Type B pancreatic cell (in vitro differentiated cells): ENCODE measurements at regions not wholly inside any gene's neighbourhood (a gene's known extent, or its start where the extent isn't known, plus 50 kb on each side); places are given as distances from the start of the nearest gene placed in this dataset.
"Not testable (repeated sequence)": the region's sequence is repeated elsewhere in the genome, so short reads cannot be mapped to it uniquely, and the experiment has no call there.

Experiments used
- DNase-seq: peaks from one replicate; pipeline ENCODE4 v3.0.0; 2021; ENCODE audit warnings: mixed read lengths; ENCODE audit not compliant: unreplicated experiment; ENCODE audit errors: extremely low spot score
- H3K27ac Mint-ChIP-seq: 2 replicates; pipeline ENCODE4 v1.8.0; 2021; ENCODE audit warnings: mild to moderate bottlenecking, mixed read lengths
- H3K27me3 Mint-ChIP-seq: 2 replicates; pipeline ENCODE4 v1.8.0; 2021; ENCODE audit warnings: mixed read lengths
- H3K36me3 Mint-ChIP-seq: 2 replicates; pipeline ENCODE4 v1.8.0; 2021; ENCODE audit warnings: mixed read lengths
- H3K4me1 Mint-ChIP-seq: one replicate; pipeline ENCODE4 v1.8.0; 2021; ENCODE audit warnings: mixed read lengths; ENCODE audit not compliant: unreplicated experiment
- H3K4me3 Mint-ChIP-seq: 2 replicates; pipeline ENCODE4 v1.8.0; 2021; ENCODE audit warnings: mild to moderate bottlenecking, mixed read lengths
- H3K9me3 Mint-ChIP-seq: 2 replicates; pipeline ENCODE4 v1.8.0; 2021; ENCODE audit warnings: mixed read lengths
- TF ChIP-seq, protein P1 (sequence below): fragments of 200-600 bp; sonication (generic); conservative IDR thresholded peaks from 2 replicates; pipeline ENCODE4 v1.5.0; 2021; ENCODE audit warnings: antibody characterized with exemption, mild to moderate bottlenecking

- Mint-ChIP-seq H3K27me3 (no peaks in the 10 kb centered on the region), H3K27ac (no peak overlapping the region), H3K4me3 (no peak overlapping the region), H3K4me1 (no peaks in the 10 kb centered on the region), H3K36me3 (no peaks in the 10 kb centered on the region), H3K9me3 (no peaks in the 10 kb centered on the region)
- no peak for DNase-seq
- TF ChIP-seq, protein P1, sequence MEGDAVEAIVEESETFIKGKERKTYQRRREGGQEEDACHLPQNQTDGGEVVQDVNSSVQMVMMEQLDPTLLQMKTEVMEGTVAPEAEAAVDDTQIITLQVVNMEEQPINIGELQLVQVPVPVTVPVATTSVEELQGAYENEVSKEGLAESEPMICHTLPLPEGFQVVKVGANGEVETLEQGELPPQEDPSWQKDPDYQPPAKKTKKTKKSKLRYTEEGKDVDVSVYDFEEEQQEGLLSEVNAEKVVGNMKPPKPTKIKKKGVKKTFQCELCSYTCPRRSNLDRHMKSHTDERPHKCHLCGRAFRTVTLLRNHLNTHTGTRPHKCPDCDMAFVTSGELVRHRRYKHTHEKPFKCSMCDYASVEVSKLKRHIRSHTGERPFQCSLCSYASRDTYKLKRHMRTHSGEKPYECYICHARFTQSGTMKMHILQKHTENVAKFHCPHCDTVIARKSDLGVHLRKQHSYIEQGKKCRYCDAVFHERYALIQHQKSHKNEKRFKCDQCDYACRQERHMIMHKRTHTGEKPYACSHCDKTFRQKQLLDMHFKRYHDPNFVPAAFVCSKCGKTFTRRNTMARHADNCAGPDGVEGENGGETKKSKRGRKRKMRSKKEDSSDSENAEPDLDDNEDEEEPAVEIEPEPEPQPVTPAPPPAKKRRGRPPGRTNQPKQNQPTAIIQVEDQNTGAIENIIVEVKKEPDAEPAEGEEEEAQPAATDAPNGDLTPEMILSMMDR, result no peak
Measured at GRCh38 chr18:38167623-38168022, 602.0 kb upstream of the CELF4 start.

DNA sequence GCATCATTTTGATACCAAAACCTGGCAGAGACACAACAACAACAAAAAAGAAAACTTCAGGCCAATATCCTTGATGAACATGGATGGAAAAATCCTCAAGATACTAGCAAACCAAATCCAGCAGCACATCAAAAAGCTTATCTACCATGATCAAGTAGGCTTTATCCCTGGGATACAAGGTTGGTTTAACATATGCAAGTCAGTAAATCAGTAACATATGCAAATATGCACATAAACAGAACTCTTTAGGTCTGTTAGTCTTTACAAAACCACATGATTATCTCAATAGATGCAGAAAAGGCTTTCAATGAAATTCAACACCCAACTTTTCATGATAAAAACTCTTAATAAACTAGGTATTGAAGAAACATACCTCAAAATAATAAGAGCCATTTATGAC, 587.5 kb upstream of the CELF4 start:
- H3K4me3 Mint-ChIP-seq, DNase-seq, H3K27me3 Mint-ChIP-seq, H3K4me1 Mint-ChIP-seq, H3K27ac Mint-ChIP-seq, H3K36me3 Mint-ChIP-seq, H3K9me3 Mint-ChIP-seq: not testable (repeated sequence)

DNA sequence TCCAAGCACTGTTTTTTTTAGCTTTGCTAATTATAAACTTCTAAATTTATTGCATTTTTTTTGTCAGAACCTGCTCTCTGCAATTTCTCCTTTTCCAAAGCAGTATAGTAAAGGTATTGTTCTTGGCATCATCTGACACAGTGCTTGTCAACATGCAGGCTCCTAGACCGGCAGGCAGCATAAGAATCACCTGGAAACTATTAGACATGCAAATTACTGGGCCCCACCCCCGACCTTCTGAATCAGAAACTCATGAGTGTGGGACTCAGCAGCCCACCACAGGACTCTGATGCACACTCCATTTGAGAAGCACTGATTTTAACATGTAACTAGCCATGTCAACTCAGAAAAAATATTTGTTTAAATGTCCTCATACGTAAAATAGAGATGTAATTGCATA, 551.1 kb upstream of the CELF4 start:
- TF ChIP-seq, protein P1, result no peak

DNA sequence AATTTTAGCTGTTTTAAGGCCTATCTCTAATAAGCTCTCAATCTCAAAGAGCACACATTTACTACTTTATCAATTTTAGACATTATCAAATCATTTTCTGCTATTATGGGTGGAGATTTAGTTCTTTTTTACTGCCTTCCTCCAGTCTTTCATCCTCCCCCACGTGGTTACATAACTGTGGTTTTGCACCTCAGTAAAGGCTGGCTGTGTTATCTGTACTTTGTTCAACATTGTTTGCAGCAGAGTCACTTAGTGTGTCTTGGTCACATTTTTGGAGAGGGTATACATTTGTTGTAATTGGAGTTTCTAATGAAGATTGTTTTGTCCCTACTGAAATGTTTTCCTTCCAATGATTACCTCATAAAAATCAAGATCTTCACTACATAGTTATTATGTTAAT, 549.6 kb upstream of the CELF4 start:
- Mint-ChIP-seq H3K4me3 (no peak overlapping the region), H3K4me1 (no peaks in the 10 kb centered on the region), H3K9me3 (no peaks in the 10 kb centered on the region), H3K27ac (no peak overlapping the region), H3K36me3 (no peaks in the 10 kb centered on the region), H3K27me3 (no peaks in the 10 kb centered on the region)
- TF ChIP-seq, protein P1, result no peak
- no peak for DNase-seq

More for the DNA sequence above, 551.1 kb upstream of the CELF4 start:
- Mint-ChIP-seq H3K27me3 (no peaks in the 10 kb centered on the region), H3K4me1 (no peaks in the 10 kb centered on the region), H3K27ac (no peak overlapping the region), H3K4me3 (no peak overlapping the region), H3K36me3 (no peaks in the 10 kb centered on the region), H3K9me3 (no peaks in the 10 kb centered on the region)
- DNase-seq, result no peak

GRCh38 chr18:38087538-38087937, 521.9 kb upstream of the CELF4 start:
- H3K36me3 Mint-ChIP-seq, result no peaks in the 10 kb centered on the region
- TF ChIP-seq, protein P1, result no peak
- no peak for DNase-seq
- peaks cover 3% of the 10 kb centered on the region for H3K27me3 Mint-ChIP-seq
- H3K4me3 Mint-ChIP-seq, result no peak overlapping the region
- no peak overlapping the region for H3K27ac Mint-ChIP-seq
- H3K4me1 Mint-ChIP-seq, result no peaks in the 10 kb centered on the region
- H3K9me3 Mint-ChIP-seq, result peaks cover 5% of the 10 kb centered on the region

DNA sequence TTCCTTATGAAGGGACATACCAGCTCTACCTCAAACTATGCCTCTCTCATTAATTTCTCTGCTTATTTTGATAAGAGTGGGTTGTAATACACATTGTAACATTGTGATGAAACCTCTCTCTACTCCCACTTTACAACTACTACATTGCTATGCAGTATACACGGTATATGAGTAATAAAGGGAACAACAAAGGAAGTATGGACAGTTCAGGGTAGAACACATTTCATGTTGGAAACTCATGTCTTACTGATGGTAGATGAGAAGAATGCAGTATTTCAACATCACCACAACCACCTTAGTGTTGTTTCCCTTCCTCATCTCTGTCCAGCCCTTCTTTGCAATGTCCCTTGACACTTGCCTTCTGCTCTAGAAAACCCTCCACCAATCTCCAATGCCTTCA, 515.9 kb upstream of the CELF4 start:
- H3K9me3 Mint-ChIP-seq, result peaks cover 2% of the 10 kb centered on the region
- TF ChIP-seq, protein P1, result no peak
- no peak overlapping the region for H3K27ac Mint-ChIP-seq
- H3K4me1 Mint-ChIP-seq, result no peaks in the 10 kb centered on the region
- no peaks in the 10 kb centered on the region for H3K27me3 Mint-ChIP-seq
- H3K36me3 Mint-ChIP-seq, result no peaks in the 10 kb centered on the region
- H3K4me3 Mint-ChIP-seq, result no peak overlapping the region
- DNase-seq, result no peak
